ENCODE measurements at regions not wholly inside any gene's neighbourhood (a gene's known extent, or its start where the extent isn't known, plus 50 kb on each side); places are given as distances from the start of the nearest gene placed in this dataset.

- no peak overlapping the region for H3K27ac Mint-ChIP-seq
- no peaks in the 10 kb centered on the region for H3K36me3 Mint-ChIP-seq
- TF ChIP-seq CTCF (IDR thresholded peaks at IDR 0.05) (no peak), EZH2phosphoT487 (IDR thresholded peaks at IDR 0.05) (no peak), EZH2 (IDR thresholded peaks at IDR 0.05) (no peak)
- H3K27ac ChIP-seq = no peak overlapping the region
- H3K4me3 ChIP-seq = no peak overlapping the region
- no peaks in the 10 kb centered on the region for H3K4me1 Mint-ChIP-seq
- no peaks in the 10 kb centered on the region for H3K4me1 ChIP-seq
- H3K27me3 Mint-ChIP-seq (ENCODE audit: insufficient read depth, low read depth) = peaks cover 6% of the 10 kb centered on the region
- H2AFZ ChIP-seq (replicated peaks) = no peak overlapping the region
- no peaks in the 10 kb centered on the region for H4K20me1 ChIP-seq (ENCODE audit: low read depth)
- H3K79me2 ChIP-seq (ENCODE audit: low read depth) = no peaks in the 10 kb centered on the region
- H3K9me3 Mint-ChIP-seq = peaks cover 3% of the 10 kb centered on the region
- H3K27me3 ChIP-seq = no peaks in the 10 kb centered on the region
- no peaks in the 10 kb centered on the region for H3K36me3 ChIP-seq
- no peaks in the 10 kb centered on the region for H3F3A ChIP-seq (ENCODE audit: low read depth)
- H3K4me2 ChIP-seq = no peak overlapping the region
- no peak overlapping the region for H3K9ac ChIP-seq
- H3K9me3 ChIP-seq (ENCODE audit: low read depth) = no peaks in the 10 kb centered on the region
- no peak overlapping the region for H3K4me3 Mint-ChIP-seq
- DNase-seq (ENCODE audit: low spot score) = no peak
These were observed 76.6 kb upstream of the ACTBL2 start for GRCh38 chr5:57559110-57559635.

GRCh38 chr5:57552033-57552432, 69.4 kb upstream of the ACTBL2 start:
- Histone ChIP-seq H3K79me2 (ENCODE audit: low read depth) (no peaks in the 10 kb centered on the region), H3K27ac (no peak overlapping the region), H4K20me1 (ENCODE audit: low read depth) (no peaks in the 10 kb centered on the region), H3K36me3 (no peaks in the 10 kb centered on the region), H3K4me1 (no peaks in the 10 kb centered on the region), H3K4me2 (no peak overlapping the region), H3K4me3 (no peak overlapping the region), H3F3A (ENCODE audit: low read depth) (no peaks in the 10 kb centered on the region), H2AFZ (replicated peaks) (no peak overlapping the region), H3K9ac (no peak overlapping the region), H3K9me3 (ENCODE audit: low read depth) (no peaks in the 10 kb centered on the region), H3K27me3 (no peaks in the 10 kb centered on the region)
- DNase-seq (ENCODE audit: low spot score) = no peak
- Mint-ChIP-seq H3K4me3 (no peak overlapping the region), H3K27me3 (ENCODE audit: insufficient read depth, low read depth) (peaks cover 3% of the 10 kb centered on the region), H3K9me3 (no peaks in the 10 kb centered on the region), H3K27ac (no peak overlapping the region), H3K4me1 (no peaks in the 10 kb centered on the region), H3K36me3 (no peaks in the 10 kb centered on the region)
- TF ChIP-seq CTCF (IDR thresholded peaks at IDR 0.05) (no peak), EZH2phosphoT487 (IDR thresholded peaks at IDR 0.05) (no peak), EZH2 (IDR thresholded peaks at IDR 0.05) (no peak)

DNA sequence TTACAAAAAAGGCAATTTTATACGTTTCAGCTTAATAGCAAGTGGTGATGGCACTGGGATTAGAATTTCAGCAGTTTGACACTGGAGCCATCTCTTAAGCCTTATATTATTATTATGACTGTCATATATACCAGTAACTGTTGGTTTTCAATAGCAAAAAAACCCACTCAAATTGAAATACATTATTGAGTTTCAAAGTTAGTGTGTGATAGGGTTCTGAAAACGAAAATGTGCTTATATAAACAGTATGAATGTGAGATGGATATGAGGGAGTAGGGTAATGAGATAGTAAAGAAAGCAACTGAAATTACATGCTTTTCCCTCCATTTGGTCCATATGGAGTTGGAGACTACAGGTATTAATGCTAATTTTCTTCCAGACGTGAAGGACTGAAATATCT, 68.6 kb upstream of the ACTBL2 start:
- no peaks in the 10 kb centered on the region for H4K20me1 ChIP-seq (ENCODE audit: low read depth)
- no peak overlapping the region for H2AFZ ChIP-seq (replicated peaks)
- no peak overlapping the region for H3K4me3 ChIP-seq
- no peaks in the 10 kb centered on the region for H3K27me3 ChIP-seq
- TF ChIP-seq CTCF (IDR thresholded peaks at IDR 0.05) (no peak), EZH2 (IDR thresholded peaks at IDR 0.05) (no peak), EZH2phosphoT487 (IDR thresholded peaks at IDR 0.05) (no peak)
- H3K9me3 ChIP-seq (ENCODE audit: low read depth) = no peaks in the 10 kb centered on the region
- no peaks in the 10 kb centered on the region for H3K36me3 ChIP-seq
- peaks cover 3% of the 10 kb centered on the region for H3K27me3 Mint-ChIP-seq (ENCODE audit: insufficient read depth, low read depth)
- no peak overlapping the region for H3K27ac Mint-ChIP-seq
- H3K79me2 ChIP-seq (ENCODE audit: low read depth) = no peaks in the 10 kb centered on the region
- H3K36me3 Mint-ChIP-seq = no peaks in the 10 kb centered on the region
- no peak overlapping the region for H3K4me2 ChIP-seq
- no peaks in the 10 kb centered on the region for H3F3A ChIP-seq (ENCODE audit: low read depth)
- no peak for DNase-seq (ENCODE audit: low spot score)
- no peaks in the 10 kb centered on the region for H3K4me1 ChIP-seq
- H3K9me3 Mint-ChIP-seq = no peaks in the 10 kb centered on the region
- no peak overlapping the region for H3K9ac ChIP-seq
- no peaks in the 10 kb centered on the region for H3K4me1 Mint-ChIP-seq
- no peak overlapping the region for H3K27ac ChIP-seq
- no peak overlapping the region for H3K4me3 Mint-ChIP-seq
